HG03060 (cell line): ENCODE measurements at regions not wholly inside any gene's neighbourhood (a gene's known extent, or its start where the extent isn't known, plus 50 kb on each side); places are given as distances from the start of the nearest gene placed in this dataset.
"Not testable (repeated sequence)": the region's sequence is repeated elsewhere in the genome, so short reads cannot be mapped to it uniquely, and the experiment has no call there.

Source experiments
- ATAC-seq: cut with Tn5 transposase; IDR thresholded peaks from one replicate; pipeline ENCODE4 v1.9.1; 2021; ENCODE audit warnings: low read depth, moderate number of reproducible peaks; ENCODE audit not compliant: unreplicated experiment

- ATAC-seq: no peak
Measured at GRCh38 chr13:90613076-90613795, 734.3 kb upstream of the MIR17HG start.

- ATAC-seq: no peak
Measured at GRCh38 chr13:90615236-90615635, 732.3 kb upstream of the MIR17HG start.

DNA sequence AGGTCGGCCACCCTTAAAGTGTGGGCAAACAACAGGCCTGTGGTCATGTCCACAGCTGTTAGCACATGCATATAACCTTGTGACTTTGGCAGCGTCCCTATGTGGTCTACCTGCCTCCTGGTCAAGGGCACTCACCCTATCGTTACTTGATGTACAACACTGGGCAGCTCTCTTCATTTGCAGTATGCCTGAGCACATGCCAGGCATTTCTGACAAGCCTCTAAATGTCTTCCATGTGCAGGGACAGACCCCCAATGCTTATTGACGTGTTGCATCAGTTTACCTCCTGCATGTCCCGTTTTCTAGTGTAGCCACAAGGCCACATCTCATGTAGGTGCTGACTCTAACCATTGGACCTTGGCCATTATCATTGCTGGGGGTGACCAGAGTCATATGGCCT is 731.7 kb upstream of the MIR17HG start:
- ATAC-seq: no peak

DNA sequence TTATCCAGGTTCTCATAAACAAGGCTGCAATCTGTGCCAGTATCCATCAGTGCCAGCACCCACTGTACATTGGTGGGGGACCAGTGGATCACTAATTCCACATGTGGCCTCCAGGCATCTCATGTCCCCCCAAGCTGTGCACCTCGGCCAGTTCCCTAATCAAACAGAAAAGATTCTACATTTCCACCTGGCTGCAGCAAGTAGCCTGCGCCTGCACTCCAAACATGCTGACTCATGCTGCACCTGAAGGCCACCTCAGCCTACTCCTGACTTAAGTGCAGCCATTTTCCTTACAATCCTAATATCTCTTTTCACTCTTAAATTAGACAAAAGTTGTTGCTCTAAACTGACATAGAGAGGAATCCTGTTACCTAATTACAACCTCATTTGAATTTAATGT is 729.4 kb upstream of the MIR17HG start:
- ATAC-seq: no peak

DNA sequence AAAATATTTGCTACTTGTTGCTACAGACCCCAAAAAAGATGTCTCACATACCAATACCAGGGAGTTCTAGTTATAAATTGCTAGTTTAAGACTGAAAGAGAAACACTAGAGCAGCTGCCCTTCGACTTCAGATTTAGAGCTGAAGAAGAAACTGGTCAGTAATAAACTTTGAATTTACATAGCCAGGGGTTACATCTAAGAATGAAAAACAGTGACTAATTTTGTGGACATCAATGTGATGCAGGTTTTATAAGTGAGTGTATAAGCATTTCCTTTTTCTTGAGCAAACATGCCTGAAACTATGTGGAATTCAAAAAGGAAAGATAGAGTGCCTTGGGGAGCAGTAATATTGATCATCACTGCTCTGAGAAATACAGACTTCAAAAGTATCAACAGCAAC is 724.9 kb upstream of the MIR17HG start:
- ATAC-seq: no peak

GRCh38 chr13:90623318-90624011 is 724.0 kb upstream of the MIR17HG start:
- no peak for ATAC-seq

GRCh38 chr13:90627813-90628212 is 719.7 kb upstream of the MIR17HG start:
- no peak for ATAC-seq

GRCh38 chr13:90628471-90628870 is 719.0 kb upstream of the MIR17HG start:
- no peak for ATAC-seq

DNA sequence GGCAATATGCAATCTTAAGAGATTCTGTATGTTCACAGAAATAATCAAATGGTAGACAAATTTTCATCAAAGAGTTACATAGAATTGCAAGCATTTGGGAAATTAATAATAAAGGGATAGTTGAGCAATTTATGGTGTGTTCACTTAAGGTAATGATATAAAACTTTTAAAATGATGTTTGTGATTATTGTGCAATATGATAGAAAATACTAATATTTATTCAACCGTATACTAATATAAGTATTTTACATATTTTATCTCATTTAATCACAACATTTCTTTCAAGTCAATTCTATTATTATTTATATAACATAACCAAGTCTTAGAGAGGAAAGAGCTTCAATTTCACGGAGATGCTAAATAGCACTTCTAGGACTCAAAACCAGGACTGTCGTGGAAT is 716.8 kb upstream of the MIR17HG start:
- no peak for ATAC-seq

DNA sequence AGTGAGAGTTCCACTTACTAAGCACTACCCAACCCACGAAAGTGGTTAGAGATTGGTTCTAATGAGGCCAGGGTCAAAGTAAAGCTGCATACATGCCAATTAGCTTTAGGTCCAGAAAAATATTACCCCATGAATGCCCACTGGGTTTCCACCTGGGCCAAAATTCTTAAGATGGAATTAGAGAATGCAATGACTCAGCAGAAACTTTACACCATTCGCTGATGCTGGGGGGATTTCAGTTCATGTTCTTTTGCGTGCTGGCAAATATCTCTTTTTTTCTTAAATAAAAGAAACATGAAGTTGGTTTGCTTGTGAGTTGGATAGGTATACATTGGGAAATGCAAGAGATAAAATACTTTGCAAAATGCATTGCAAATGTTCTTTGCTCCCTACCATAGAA is 715.3 kb upstream of the MIR17HG start:
- no peak for ATAC-seq

DNA sequence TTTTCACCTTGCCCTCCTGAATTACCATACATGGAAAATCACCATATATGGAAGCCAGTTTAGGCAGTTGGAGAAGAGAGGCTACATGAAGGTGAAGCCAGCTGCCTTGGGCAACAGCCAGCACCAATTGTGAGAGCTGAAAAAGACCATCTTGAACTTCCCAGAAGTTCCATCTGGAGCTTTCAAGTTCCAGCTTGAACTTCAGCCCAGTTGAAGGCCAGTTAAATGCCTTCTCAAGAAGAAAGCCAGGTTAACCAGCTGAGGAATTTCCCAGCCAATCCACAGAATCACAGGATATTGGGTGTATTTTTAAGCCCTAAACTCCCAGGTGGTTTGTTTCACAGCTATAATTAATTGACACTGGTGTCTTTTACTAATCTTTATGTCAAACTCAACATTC is 713.6 kb upstream of the MIR17HG start:
- ATAC-seq: no peak

DNA sequence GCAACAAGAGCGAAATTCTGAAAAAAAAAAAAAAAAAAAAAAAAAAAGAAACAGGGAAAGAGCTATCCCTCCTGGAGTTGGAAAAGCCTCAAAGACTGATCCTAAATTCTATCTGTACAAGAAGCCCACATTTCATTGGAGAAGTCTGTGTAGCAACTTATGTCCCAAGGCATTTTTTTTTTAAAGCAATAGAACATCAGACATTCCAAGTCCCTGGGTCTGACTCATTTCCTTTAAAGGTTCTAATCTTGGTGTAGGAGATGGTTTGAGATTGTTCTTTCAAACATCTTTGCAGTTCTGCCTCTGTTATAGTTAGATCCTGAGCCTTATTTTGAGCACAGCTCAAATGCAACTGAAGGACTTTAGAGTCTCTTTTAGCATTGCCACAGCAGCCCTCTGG is 706.5 kb upstream of the MIR17HG start:
- ATAC-seq: no peak

DNA sequence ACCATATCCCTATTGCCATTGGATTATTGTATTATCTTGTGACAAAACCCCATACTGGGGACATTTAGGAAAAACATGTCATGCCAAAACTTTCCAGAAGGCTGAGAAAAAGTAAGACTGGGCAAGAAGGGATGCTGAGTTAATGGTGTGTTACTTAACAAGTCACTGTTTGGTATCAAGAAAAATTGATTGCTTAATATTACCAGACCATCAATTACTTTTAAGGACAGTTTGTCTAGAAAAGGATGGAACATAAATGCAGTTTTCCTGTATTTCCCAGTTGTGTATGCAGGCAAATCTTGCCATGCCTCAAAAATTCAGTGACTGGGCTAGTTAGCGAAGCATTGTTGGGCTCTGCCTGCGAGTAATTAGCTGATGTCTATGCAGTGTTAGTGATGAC is 705.6 kb upstream of the MIR17HG start:
- no peak for ATAC-seq

- no peak for ATAC-seq
Measured at GRCh38 chr13:90645582-90645981, 701.9 kb upstream of the MIR17HG start.

DNA sequence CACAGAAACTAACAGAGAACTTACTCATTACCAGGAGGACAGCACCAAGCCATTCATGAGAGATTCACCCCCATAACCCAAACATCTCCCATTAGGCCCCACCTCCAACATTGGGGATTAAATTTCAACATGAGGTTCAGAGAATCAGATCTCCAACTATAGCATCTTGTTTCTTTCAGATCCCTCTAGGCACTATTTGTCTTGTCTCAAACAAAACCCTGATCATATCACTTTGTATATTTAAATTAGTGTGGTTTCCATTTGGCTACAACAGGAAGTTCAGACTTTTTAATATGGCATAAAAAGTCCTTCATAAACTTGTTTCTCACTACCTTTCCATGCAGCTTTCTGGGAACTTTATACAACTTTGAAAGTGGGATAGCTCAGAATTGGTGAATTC is 699.0 kb upstream of the MIR17HG start:
- ATAC-seq: no peak

DNA sequence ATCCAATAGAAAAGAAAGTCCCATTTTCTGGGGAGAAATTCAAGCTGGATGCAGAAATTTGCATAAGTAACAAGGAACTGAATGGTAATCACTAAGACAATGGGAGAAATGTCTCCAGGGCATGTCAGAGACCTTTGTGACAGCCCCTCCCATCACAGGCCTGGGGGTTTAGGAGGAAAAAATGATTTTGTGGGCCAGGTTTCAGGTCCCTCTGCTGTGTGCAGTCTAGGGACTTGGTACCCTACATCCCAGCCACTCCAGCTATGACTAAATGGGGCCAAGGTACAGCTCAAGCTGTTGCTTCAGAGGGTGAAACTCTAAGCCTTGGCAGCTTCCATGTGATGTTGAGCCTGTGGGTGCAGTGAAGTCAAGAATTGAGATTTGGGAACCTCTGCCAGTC is 695.5 kb upstream of the MIR17HG start:
- ATAC-seq: no peak

GRCh38 chr13:90654970-90655369 is 692.5 kb upstream of the MIR17HG start:
- no peak for ATAC-seq

DNA sequence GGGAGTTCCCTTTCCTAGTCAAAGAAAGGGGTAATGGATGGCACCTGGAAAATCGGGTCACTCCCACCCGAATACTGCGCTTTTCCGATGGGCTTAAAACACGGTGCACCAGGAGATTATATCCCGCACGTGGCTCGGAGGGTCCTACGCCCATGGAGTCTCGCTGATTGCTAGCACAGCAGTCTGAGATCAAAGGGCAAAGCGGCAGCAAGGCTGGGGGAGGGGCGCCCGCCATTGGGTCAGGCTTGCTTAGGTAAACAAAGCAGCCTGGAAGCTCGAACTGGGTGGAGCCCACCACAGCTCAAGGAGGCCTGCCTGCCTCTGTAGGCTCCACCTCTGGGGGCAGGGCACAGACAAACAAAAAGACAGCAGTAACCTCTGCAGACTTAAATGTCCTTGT is 683.3 kb upstream of the MIR17HG start:
- not testable (repeated sequence) for ATAC-seq

DNA sequence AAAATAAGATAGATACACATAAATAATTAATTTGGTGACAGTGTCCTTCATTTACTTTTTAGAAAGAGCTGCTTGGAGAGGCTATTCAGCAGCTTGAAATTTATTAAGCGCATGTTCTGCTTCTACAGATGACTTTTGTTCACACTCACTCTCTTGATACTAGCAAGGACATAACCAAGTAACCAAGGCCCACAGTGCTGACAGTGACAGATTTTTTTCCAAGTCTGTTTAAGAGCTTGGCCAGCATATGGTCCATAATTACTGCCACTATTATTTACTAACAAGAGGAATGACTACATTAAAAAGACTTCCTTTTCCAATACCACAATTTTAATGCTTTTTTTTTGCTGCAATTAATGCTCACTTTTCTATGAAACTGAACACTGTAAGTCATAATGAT is 673.7 kb upstream of the MIR17HG start:
- no peak for ATAC-seq

GRCh38 chr13:90675129-90675528 is 672.4 kb upstream of the MIR17HG start:
- no peak for ATAC-seq

DNA sequence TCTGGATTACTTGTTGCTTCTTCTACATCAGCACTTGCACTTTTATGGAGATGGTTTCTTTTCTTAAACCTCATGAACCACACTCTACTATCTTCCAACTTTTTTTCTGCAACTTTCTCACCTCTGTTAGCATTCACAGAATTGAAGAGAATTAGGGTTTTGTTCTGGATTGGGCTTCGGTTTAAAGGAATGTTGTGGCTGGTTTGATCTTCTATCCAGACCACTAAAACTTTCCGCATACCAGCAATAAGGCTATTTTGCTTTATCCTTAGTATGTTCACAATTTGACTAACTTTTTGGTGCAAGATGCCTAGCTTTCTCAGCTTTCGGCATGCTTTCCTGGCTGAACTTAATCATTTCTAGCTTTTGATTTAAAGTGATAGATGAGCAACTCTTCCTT is 666.7 kb upstream of the MIR17HG start:
- no peak for ATAC-seq

GRCh38 chr13:90683711-90684131 is 663.8 kb upstream of the MIR17HG start:
- ATAC-seq: no peak
